ENCODE measurements at regions not wholly inside any gene's neighbourhood (a gene's known extent, or its start where the extent isn't known, plus 50 kb on each side); places are given as distances from the start of the nearest gene placed in this dataset.

DNA sequence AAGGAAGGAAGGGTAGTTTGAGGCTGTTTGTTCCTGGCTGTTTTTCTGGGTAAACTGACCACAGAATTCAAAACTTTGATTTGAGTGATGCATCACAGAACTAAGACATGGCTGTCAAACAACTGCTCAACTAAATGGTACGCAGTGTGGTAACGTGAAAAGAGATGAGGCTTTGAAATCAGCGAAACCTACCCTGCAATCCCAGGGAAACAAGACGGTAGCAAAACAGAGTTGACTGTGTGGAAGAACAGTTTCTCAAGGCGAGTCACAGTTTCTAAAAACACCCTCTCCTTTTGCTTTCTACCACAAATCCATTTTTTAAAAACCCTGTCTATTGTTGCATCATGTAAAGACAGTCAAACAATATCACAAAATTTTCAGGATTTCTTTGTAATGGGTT lies 156.0 kb upstream of the MAF start:
- no peak for DNase-seq (ENCODE audit: low read depth)

DNA sequence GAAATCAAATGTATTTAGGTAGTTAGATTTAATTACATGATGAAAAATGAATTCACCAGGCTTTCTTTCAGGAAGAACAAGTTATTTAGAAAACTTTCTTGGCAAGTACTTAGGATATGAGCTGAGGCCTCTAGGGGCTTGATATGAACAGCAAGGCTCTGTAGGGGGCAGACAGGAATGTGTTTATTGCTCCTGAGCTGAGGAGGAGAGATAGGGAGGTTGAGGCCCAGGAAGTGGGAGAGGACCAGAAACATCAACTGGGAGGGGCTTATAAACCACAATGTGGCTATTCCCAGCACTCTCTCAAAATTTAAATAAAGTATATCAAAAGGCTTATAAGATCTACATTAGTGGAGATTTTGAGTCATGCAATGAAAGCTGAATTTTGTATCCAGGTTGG lies 154.0 kb upstream of the MAF start:
- DNase-seq (ENCODE audit: low read depth): no peak

DNA sequence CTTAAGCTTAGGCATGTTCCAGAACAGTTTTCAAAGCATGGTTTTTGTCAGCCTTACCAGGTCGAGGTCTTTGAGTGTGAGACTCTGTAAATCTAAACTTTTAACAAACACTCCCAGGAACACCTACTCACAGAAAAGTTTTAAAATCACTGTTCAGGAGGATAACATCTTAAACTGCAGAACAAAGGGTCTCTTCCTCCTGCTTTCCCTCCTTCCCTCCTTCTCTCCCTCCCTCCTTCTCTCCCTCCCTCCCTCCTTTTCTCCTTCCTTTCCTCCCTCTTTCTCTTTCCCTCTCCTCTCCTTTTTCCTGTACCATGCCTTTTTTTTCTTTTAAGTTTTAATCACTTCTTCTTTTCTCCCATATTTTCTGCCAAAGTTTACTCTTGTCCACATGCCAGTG lies 153.5 kb upstream of the MAF start:
- DNase-seq (ENCODE audit: low read depth): no peak

DNA sequence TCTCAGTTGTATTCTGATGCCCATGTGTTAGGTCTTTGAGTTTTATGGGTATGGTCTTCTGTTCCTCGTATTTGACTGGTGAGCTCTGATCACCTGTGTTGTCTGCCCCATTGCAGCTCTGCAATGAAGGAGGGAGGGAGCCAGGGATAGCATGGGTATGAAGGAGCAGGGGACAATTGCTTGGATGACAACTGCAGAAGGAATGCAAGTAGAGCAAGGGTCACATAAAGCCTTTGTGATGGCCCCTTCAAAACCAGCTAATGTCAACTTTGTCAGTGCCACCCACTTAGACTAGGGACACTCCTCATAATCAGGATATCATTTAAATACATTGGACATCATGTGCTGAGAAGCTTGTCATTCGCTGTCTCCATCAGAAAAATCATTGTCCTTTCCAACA lies 152.7 kb upstream of the MAF start:
- DNase-seq (ENCODE audit: low read depth): no peak

DNA sequence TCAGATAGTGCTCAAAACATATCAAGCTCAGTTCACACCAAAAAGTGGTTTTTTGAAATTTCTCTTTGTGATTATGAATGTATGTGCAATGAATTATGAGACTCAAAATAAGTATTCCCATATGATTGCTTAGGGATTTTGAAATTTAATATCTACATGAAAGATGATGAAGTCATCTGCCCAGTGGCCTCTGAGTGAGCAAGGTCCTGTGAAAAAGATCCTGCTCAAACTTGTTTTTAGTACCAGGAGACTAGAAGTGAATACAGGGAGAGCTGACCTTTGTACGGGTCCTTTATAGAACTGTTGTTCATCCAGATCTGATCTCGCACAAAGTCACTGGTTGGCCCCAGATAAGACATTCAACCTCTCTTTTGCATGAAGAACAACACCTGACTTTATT lies 151.9 kb upstream of the MAF start:
- DNase-seq (ENCODE audit: low read depth): no peak

DNA sequence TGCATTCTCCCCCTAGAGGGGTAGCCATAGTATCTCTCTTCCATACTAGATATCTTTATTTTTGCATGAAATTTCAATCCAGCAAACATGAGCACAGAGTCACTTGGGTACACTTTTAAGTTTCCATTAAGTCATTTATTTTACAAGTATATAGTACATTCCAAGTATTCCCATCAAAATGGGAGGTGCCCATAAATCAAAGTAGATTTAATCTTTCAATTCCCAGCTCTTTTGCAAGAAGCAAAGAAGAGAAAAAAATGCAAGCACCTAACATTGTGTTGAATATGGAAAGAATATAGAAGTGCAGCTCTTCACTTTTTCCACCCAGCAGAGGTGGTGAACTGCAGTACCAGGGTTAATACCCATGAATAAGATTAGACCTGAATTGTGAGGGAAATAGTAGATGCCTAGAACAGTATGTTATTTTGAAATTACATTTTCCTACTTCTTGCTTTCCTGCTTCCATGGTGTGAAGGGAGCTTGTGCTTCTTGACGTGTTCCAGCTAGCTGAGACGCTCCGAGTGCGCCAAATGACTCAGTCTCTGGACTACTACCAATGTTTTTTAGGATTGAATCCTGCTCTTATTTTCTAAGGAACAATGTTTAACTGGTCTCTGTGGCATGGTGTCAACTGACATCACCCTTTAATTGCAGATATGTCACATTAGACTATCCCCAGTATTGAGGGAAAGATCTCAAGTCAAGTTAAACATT lies 151.1 kb upstream of the MAF start:
- DNase-seq (ENCODE audit: low read depth): no peak

DNA sequence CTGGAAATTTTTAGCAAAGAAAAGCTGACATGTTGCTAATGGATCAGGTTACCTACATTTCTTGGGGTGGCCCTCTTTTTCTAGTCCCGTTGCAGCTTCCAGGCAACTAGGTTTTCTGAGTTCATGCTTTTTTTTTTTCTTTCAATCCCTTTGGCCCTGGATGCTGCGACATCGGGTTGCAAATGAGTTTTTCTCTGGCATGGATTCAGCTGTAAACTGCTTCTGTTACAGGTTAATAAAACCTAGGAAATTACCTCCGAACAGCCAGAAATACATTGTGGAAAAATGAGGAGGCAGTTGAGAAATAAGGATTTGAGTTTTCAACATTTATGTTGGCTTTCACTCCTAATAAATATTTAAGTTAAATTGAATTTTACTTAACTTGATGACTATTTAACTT lies 149.8 kb upstream of the MAF start:
- DNase-seq (ENCODE audit: low read depth): no peak

DNA sequence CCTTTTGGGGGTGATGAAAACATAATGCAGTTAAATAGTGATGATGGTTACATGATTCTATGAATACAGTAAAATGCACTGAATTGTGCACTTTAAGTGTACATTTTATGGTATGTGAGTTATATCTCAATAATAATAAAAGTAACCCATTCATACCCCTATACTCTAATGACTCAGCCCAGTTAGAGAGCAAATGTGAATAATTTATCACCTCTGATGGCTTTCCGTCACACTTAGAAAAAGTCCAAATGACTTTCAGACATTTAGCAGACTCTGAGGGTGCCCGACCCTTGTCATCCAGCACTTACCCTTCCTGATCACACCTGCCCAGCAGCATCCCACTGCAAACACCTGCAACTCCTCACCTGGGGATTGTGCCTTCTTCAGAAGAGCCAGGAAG lies 148.1 kb upstream of the MAF start:
- DNase-seq (ENCODE audit: low read depth): no peak

DNA sequence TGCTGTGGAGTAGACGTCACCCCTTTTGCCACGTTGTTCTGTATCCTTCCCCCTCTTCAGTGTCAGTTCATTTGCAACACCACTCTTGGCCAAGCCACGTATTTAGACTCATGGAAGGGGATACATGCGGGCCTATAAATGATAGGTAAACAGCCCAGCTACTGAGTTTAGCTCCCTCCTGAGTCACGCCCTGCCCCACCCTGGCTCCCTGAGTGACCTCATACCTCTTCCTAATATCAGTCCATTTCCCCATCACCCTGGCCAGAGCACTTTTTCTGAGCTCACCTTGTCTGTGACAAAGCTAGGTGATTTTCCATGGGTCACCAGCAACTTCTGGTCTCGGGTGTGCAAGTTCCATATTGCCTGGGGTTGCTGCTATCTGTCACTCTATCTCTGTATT lies 147.2 kb upstream of the MAF start:
- no peak for DNase-seq (ENCODE audit: low read depth)

DNA sequence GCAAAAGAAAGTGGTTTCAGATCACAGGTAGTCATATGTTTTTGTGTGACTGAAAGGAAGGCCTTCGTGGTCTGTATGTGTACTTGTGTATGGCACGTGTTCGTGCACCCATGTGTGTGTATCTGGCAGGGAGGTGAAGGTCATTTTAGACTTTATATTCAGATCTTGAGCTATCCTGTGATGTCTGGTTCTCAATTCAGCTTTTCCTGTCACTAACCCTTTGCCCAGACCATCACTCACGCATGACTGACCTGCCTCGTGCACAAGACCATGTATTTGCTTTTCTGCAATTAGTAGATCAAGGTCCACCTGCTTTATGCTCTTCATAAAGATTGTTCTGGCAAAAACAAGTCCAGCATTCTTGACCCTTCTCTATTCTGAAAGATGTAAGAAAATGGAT lies 139.7 kb upstream of the MAF start:
- no peak for DNase-seq (ENCODE audit: low read depth)

DNA sequence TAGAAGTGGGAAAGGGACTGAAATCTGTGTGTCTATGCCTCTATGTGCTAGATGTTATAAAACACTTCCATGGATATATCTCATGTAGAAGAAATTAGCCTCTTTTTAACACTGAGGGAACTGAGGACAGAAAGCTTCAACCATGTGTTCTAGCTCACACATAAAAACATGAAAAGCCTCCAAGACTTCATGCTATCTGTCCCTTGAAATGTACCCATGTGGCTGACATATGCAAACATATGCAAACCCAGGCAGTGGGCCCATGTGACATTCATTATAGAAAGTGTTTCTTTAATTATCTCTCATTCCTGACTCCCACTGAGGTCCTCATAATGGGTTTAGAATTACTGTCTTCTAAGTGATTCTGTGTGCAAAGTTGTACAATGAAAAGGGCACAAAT lies 134.7 kb upstream of the MAF start:
- DNase-seq (ENCODE audit: low read depth): no peak

DNA sequence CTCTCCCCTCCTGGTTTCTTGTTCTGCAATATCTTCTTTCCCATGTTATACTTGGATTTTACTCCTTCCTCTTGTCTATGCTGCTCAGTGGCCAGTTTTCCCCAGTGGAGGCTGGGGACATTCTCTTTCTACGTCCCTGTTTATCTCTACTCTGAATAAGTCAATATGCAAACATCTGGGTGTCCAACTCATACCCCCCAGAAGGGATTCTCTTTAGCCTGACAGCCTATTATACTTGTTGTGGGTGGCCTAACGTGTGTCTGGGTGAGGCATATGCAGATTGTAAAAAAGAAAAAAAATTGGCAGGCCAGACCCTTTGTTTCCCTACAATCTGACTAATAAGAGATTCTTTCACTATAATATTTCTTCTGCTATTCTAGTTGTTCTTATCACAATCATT lies 134.2 kb upstream of the MAF start:
- DNase-seq (ENCODE audit: low read depth): no peak

DNA sequence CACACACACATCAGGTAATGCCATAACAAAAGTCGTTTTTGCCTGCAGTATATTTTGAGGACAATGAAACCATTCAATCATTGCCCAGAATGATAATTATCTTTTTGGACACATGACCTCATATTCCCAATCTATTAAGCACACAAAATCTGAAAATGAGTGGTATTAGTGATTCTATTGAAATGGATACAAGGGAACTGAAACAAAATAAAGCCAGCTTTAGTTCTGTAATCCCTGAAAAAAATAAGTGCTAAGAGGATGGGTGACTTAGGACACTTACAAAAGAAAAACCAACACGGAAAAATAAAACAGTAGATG lies 128.3 kb upstream of the MAF start:
- DNase-seq (ENCODE audit: low read depth): no peak

DNA sequence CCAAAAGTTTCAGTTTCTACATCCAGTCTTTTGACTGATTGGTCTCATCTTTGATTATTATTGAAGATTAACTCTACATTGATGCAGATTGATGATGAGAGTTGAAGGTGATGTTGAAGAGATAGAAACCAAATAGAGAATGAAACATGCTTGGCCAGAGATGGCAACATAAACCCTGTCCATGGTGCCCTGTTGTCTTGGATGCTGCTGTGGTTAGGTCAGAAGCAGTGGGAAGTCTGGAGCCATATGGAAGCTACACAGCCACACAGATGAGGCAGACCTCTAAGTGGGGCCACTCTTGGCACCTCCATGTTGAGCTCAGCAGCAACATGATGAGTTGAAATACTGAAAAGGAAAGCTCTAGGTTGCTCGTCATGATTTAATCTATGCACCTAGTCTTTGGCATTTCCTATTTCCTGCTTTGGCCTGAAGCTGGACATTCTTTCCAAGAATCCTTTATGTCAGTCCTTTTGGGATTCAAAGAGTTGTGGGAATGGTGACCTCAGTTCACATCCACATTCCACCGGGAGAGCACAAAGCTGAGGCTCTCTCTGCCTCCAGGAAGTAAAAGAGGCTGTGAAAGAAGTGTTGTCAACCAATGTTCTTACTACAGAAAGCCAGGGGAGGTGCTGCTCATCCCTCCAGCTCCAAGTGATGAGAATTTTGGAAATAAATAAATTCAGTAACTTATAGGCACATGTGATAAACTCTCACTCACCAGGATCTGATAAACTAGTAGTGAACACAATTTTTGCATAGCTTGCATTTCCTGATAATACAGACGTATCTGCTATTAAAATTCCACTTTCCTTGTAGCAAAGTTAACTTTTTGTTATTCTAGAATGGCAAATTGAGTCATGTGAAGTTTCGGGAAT lies 127.7 kb upstream of the MAF start:
- no peak for DNase-seq (ENCODE audit: low read depth)

DNA sequence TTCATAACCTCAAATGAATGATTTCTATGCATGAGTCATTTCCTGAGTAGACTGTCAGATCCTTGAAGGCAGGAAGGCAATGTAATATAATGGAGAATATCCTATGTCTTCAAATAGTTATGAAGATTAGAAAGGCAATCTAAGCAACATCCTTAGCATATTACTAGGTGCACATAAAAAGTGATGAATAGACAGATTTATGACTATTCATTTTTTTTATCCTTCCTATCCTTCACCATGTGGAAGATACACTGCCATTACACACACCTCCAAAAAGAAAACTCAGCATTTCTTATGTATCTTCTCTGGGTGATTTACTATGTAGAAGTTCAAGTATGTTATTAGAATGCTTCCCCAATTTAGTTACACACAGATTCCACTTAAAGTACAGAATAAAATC lies 126.4 kb upstream of the MAF start:
- no peak for DNase-seq (ENCODE audit: low read depth)

DNA sequence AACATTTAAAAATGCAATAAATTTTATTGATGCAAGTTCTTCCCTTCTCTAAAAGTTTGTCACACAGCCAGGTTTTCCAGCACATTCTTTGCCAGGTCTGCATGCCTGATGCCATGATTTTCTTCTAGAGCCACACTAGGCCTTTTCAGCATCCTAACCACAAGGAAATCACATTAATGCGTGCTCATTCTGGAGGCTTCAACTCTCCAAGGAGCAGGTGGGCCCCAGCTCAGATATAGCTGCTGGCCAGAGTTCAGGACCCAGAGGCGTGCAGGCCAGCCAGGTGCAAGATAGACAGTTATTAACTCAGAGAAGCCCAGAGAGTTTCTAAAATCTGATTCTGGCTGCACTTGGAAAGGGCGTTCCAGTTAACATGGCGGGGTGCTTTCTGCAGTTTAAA lies 124.5 kb upstream of the MAF start:
- no peak for DNase-seq (ENCODE audit: low read depth)

DNA sequence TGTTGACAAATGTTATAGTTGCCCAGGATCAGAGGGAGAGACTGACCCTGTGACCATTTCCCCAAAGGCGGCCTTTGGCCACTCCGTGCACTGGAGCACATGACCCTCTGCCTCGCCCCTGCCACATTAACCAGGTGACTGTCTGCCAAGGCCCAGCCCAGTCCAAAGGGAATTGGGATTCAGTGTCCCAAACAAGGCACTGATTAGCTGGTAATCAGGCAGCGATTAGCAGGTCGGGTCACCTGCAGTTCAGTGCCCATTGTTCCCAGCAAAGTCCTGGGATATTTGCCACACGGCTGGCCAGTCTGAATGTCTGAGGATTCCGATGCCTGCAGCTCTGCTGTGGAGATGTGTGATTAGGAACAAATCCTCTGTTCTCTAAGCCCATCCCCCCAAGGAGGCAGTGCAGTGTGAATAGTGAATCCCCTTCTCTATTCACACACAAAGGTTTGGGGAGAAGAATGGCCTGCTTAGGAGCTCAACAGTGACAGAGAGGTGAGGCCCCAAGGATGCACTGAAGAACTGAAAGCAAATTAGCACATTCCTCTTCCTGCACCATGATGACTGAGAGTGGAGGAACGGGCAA lies 123.1 kb upstream of the MAF start:
- no peak for DNase-seq (ENCODE audit: low read depth)

DNA sequence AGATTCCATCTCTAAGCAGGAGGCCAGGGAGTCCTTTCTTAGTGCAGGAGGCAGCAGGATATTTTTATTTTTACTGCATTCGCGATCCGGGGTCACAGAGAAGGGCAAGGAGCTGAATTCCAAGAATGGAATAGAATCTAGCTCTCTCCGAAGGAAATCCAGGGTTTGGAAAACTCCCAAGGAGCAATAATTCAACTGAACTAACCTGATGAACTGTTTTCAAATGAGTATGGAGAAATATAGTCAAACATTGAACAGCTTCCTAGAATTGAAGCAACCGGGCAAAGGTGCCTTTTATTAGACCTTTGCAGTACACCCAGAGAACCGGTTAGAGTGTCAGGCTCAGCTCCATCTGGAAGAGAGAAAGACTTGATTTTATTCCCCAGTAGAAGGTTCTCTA lies 120.7 kb upstream of the MAF start:
- no peak for DNase-seq (ENCODE audit: low read depth)

DNA sequence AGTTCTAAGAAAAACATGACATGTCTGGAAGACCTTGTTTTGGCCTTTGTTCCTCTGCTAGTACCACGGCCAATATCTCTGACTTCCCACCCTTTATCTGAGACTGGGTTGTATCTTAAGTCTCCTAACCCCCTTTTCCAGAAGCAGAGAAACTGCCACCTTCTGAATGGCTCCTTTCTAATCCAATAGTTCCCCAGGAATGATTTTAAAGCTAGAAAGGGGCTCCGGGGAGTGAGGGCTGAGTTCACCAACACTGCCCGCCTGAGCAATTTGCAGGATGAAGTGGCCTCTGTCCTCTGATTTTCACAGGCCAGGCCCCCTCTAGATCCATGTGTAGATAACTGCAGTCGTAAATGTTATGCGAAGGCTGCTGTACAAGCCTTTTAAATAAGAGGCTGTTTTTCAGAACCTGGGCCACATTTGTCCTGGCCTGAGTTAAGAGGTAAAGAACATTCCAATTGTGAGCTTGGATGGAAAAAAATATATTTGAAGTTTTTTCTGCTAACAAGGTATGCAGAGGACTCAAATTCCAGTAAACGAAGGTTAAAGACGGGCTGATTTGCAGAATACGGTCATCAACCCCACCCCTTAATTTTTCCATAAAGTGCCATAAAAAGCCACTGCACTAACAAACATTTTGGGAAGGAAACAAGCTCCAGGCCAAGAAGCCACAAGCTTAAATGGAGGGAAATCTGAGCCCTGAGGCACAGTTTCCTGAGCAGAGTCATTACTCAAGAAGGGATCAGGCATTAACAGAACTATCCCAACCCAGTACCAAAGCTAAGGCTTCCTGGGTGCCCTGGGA lies 117.0 kb upstream of the MAF start:
- DNase-seq (ENCODE audit: low read depth): no peak

DNA sequence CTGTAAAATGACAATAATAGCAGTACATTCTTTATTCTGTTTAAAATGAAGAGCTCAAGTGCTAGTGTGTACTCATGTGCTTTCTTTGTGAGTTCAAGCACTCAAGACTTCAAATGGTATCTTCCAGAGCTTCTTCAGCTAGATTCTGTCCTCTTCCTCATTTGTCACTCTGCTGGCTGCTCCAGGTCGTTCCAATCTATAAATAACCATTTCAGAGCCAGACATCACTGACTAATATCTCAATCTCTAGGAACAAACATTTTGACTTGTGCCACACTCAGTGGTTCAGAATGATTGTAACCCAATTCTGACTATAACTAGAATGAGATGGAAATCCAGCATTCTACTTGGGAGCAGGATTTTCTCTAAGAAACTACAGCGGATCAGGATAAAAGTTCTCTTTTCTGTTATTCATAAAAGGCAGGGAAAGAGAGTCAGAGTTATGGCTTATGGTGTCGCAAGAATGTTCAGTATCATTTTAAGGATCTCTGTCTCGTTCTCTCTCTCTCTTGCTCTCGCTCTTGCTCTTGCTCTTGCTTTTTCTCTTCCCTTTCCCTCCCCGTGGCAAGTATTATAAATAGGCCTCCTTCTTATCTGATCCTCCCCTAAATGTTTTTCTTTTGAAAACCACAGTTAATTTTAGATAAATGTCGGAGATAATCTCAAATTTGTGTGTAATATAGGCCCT lies 116.3 kb upstream of the MAF start:
- DNase-seq (ENCODE audit: low read depth): no peak

DNA sequence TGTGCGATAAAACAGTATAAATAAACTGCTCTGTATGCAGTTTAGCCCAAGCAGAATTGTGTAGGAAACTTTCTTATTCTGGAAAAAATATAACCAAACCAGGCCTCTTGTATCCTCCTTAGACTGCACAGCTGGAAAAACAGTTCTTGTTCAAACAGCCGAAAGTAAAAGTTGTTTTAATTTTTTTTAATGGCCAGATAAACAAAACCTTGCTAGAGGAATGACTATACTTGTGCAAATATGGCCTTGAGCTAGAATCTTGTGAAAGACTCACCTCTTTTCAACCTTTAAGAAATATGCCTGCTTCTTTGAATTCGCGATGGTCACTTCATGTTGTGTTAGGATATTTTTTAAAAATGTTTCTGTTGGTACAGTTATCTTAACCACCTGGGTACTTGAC lies 114.5 kb upstream of the MAF start:
- no peak for DNase-seq (ENCODE audit: low read depth)

DNA sequence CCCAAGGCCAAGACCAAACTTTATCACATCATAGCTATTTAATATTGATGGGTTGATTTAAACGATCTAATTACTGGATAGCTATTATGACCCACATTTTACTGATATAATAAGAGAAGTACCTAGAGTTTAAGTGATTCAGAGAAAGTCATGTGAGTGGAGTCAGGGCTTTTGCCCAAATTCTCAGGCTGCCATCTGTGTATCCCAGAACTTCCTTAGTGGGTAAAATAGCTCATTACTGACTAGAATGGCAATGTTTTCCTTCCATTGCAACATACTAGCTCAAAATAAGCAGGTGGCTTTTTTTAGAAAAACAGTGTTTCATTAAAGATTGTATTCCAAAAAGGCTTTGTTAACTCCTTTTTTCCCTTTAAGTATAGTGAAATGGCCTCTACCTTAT lies 113.9 kb upstream of the MAF start:
- no peak for DNase-seq (ENCODE audit: low read depth)

Data from ELR (cell line).